Uterus (tissue), 2 donors: ENCODE measurements at regions not wholly inside any gene's neighbourhood (a gene's known extent, or its start where the extent isn't known, plus 50 kb on each side); places are given as distances from the start of the nearest gene placed in this dataset.

Experiments used
- CTCF ChIP-seq, 4 experiments: fragments of 200-600 bp in 2 of 4; fragments of 450-650 bp in 2 of 4; sonication (generic) in 2 of 4; IDR thresholded peaks; one replicate each; pipeline ENCODE4 v1.5.1; 2016 to 2019; ENCODE audit warnings: antibody characterized with exemption in 4 of 4, mild to moderate bottlenecking in 2 of 4, moderate library complexity in 1 of 4
- POLR2A ChIP-seq, 2 donors: fragments of 450-650 bp; IDR thresholded peaks; one replicate each; pipeline ENCODE4 v1.6.1; 2016; ENCODE audit warnings: antibody characterized with exemption in 2 of 2, mild to moderate bottlenecking in 1 of 2, moderate library complexity in 1 of 2

DNA sequence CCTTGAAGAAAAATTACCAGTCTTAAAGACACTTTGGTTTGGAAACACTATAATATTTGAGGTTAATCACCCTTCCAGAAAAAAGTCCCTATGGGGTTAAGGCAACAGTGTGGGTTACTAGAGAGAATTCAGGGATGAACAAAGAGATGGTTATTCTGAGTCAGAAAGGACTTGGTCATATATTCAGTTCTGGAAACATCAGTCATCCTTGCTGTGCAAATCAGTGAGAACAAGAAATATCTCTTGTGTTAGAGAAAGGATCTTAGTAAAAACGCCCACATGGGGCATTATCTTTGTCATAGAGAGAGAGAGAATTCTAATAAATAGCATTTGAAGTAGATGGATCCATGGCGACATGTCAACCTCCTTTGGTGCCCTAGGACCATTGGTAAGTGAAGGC, 59.4 kb upstream of the E2F7 start:
- no peak for TF ChIP-seq CTCF (IDR thresholded peaks at IDR 0.05)
- TF ChIP-seq POLR2A (IDR thresholded peaks at IDR 0.05), result no peak
